ENCODE measurements at regions not wholly inside any gene's neighbourhood (a gene's known extent, or its start where the extent isn't known, plus 50 kb on each side); places are given as distances from the start of the nearest gene placed in this dataset.

DNA sequence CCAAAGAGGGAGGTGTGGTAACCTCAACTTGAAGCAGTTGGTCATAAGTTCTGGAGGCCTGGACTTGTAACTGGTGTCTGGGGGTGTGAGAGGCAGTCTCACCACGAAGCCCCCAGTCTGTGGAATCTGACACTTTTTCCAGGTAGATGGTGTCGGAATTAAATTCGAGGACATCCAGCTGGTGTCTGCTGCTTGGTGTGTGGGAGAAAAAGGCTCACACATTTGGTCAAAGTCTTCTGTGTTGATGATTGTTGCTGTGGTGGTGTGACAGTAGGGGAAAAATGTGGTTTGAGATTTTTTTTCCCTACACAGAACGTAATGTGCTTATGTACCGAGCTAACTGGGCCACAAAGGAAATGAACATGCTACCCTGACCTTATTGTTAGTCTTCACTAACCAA, 251.9 kb downstream of the MAT2B start:
- no peaks in the 10 kb centered on the region for H3K9me3 ChIP-seq (ENCODE audit: control insufficient read depth in 2 of 2, insufficient read depth in 1 of 2, low read depth in 1 of 2, low read length in 1 of 2)
- H3K36me3 ChIP-seq (ENCODE audit: control insufficient read depth in 2 of 2, insufficient read depth in 2 of 2, low read length in 1 of 2) = no peaks in the 10 kb centered on the region
- no peaks in the 10 kb centered on the region for H3K27me3 ChIP-seq (ENCODE audit: control insufficient read depth in 1 of 2, insufficient read depth in 2 of 2, low read length in 2 of 2)
- no peaks in the 10 kb centered on the region for H3K4me1 ChIP-seq (ENCODE audit: control insufficient read depth in 2 of 2, insufficient read depth in 2 of 2, low read length in 1 of 2)
- H3K4me3 ChIP-seq (ENCODE audit: low read depth in 1 of 2, low read length in 2 of 2) = no peak overlapping the region
- 67 to 72% methylated on average over 5 of the region's 5 CpGs for WGBS, 2 donors
- no peak overlapping the region for H3K27ac ChIP-seq (ENCODE audit: low read depth in 2 of 2, low read length in 1 of 2)

DNA sequence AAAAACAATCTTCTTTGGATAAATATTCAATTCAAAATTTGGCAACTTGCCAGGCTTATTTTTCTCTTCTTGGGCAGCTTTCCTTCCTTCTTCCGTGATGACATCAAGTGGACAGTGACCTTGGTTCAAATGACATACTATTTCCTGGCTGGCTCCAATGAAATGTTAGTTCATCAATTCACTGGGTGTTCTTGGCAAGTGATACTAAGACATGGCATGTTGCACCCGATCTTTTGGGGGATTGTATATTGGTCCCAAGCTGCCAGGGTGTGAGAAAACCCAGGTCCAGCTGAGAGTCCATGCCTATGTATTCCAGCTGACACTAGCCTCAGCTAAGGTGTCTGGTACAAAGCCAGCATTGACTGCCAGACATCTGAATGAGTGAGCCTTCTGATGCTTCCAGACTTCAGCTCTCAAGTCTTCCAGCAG, 252.9 kb downstream of the MAT2B start:
- WGBS, 2 donors = 49 to 66% methylated on average over 2 of the region's 2 CpGs

GRCh38 chr5:163759000-163759704, 253.7 kb downstream of the MAT2B start:
- WGBS, 2 donors = 75 to 78% methylated on average over 4 of the region's 4 CpGs
- Histone ChIP-seq H3K36me3 (ENCODE audit: control insufficient read depth in 2 of 2, insufficient read depth in 2 of 2, low read length in 1 of 2) (no peaks in the 10 kb centered on the region), H3K4me3 (ENCODE audit: low read depth in 1 of 2, low read length in 2 of 2) (no peak overlapping the region), H3K27me3 (ENCODE audit: control insufficient read depth in 1 of 2, insufficient read depth in 2 of 2, low read length in 2 of 2) (no peaks in the 10 kb centered on the region), H3K27ac (ENCODE audit: low read depth in 2 of 2, low read length in 1 of 2) (no peak overlapping the region), H3K9me3 (ENCODE audit: control insufficient read depth in 2 of 2, insufficient read depth in 1 of 2, low read depth in 1 of 2, low read length in 1 of 2) (no peaks in the 10 kb centered on the region), H3K4me1 (ENCODE audit: control insufficient read depth in 2 of 2, insufficient read depth in 2 of 2, low read length in 1 of 2) (no peaks in the 10 kb centered on the region)

More for the DNA sequence above, 252.9 kb downstream of the MAT2B start:
- H3K27me3 ChIP-seq (ENCODE audit: control insufficient read depth in 1 of 2, insufficient read depth in 2 of 2, low read length in 2 of 2) = no peaks in the 10 kb centered on the region
- no peak overlapping the region for H3K4me3 ChIP-seq (ENCODE audit: low read depth in 1 of 2, low read length in 2 of 2)
- H3K27ac ChIP-seq (ENCODE audit: low read depth in 2 of 2, low read length in 1 of 2) = no peak overlapping the region
- H3K4me1 ChIP-seq (ENCODE audit: control insufficient read depth in 2 of 2, insufficient read depth in 2 of 2, low read length in 1 of 2) = no peaks in the 10 kb centered on the region
- H3K36me3 ChIP-seq (ENCODE audit: control insufficient read depth in 2 of 2, insufficient read depth in 2 of 2, low read length in 1 of 2) = no peaks in the 10 kb centered on the region
- no peaks in the 10 kb centered on the region for H3K9me3 ChIP-seq (ENCODE audit: control insufficient read depth in 2 of 2, insufficient read depth in 1 of 2, low read depth in 1 of 2, low read length in 1 of 2)

DNA sequence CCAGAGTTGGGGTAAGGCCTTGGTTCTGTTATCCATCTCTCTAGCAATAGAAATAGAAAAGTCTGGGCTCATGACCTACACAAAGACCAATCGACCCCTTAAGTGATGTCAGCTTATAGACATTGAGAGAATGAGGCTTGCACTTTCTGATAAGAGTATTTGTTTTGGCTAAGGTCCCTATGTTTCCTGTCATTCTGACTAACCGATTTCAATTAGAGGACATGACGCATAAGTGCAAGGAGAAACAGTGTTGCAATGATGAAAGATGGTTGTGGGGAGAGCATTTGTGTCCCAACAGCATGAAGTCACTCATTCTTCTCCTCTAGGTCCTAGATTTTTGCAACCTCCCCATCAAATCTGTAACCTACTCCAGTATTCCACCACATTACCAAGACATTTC, 255.1 kb downstream of the MAT2B start:
- Histone ChIP-seq H3K27me3 (ENCODE audit: control insufficient read depth in 1 of 2, insufficient read depth in 2 of 2, low read length in 2 of 2) (no peaks in the 10 kb centered on the region), H3K27ac (ENCODE audit: low read depth in 2 of 2, low read length in 1 of 2) (no peak overlapping the region), H3K9me3 (ENCODE audit: control insufficient read depth in 2 of 2, insufficient read depth in 1 of 2, low read depth in 1 of 2, low read length in 1 of 2) (no peaks in the 10 kb centered on the region), H3K36me3 (ENCODE audit: control insufficient read depth in 2 of 2, insufficient read depth in 2 of 2, low read length in 1 of 2) (no peaks in the 10 kb centered on the region), H3K4me1 (ENCODE audit: control insufficient read depth in 2 of 2, insufficient read depth in 2 of 2, low read length in 1 of 2) (no peaks in the 10 kb centered on the region), H3K4me3 (ENCODE audit: low read depth in 1 of 2, low read length in 2 of 2) (no peak overlapping the region)
- 36 to 42% methylated on average over 3 of the region's 3 CpGs for WGBS, 2 donors

DNA sequence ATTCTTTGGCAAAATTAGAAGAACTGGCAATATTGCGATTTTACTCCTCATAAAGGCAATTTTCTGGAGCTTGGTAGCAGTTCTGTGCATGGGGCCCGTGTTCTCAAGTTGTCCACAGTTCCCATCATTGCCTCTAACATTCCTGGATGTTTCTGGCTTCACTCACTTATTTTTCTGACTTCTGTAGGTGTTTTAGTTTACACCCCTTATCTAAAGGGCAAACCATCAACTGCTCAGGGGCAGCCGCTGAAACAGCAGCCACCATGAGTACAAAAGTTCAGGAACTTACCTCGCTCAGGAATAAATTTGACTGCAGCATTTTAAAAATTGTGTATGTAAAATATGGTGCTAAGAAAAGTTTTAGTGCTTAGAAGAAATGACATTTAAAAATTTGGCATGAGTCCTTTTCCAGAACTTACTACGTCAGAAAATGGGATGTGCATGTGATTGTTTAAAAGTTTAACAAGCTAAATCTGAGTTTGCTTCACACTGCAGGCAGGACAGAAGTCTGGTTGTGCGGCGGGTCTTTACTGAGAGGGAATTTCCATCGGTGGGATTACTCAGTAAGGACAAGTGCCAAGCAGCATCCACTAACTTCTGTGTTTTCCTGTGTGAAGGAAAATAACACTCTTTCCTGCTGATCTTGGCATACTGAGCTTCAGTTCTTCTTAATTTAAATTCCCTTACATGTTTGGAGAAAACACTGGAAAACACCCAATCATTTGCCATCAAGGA, 261.7 kb downstream of the MAT2B start:
- Histone ChIP-seq H3K4me3 (ENCODE audit: low read depth in 1 of 2, low read length in 2 of 2) (no peak overlapping the region), H3K9me3 (ENCODE audit: control insufficient read depth in 2 of 2, insufficient read depth in 1 of 2, low read depth in 1 of 2, low read length in 1 of 2) (no peaks in the 10 kb centered on the region), H3K36me3 (ENCODE audit: control insufficient read depth in 2 of 2, insufficient read depth in 2 of 2, low read length in 1 of 2) (no peaks in the 10 kb centered on the region), H3K27ac (ENCODE audit: low read depth in 2 of 2, low read length in 1 of 2) (no peak overlapping the region), H3K27me3 (ENCODE audit: control insufficient read depth in 1 of 2, insufficient read depth in 2 of 2, low read length in 2 of 2) (no peaks in the 10 kb centered on the region), H3K4me1 (ENCODE audit: control insufficient read depth in 2 of 2, insufficient read depth in 2 of 2, low read length in 1 of 2) (no peaks in the 10 kb centered on the region)
- 68% methylated on average over 8 of the region's 8 CpGs for WGBS, 2 donors

DNA sequence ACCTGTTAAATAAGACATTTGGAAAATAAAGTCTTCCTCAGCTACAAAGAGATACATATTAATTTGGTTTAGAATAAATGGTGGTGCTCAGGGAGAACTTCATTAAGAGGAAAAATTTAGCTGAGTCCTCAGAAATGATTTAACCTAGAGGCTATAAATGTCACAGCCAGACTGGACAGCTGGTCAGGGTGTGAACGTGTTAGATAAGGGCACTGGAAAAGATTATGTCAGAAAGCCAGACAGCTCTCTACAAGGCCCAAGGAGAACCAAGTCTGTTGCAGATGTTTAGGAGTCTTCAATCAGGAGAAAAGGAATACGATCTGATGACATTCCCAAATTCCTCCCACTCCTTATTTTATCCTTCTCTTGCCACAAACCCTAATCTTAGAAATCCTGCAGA, 265.2 kb downstream of the MAT2B start:
- no peaks in the 10 kb centered on the region for H3K36me3 ChIP-seq (ENCODE audit: control insufficient read depth in 2 of 2, insufficient read depth in 2 of 2, low read length in 1 of 2)
- no peak overlapping the region for H3K4me3 ChIP-seq (ENCODE audit: low read depth in 1 of 2, low read length in 2 of 2)
- WGBS, 2 donors = 50 to 58% methylated on average over 2 of the region's 2 CpGs
- no peaks in the 10 kb centered on the region for H3K27me3 ChIP-seq (ENCODE audit: control insufficient read depth in 1 of 2, insufficient read depth in 2 of 2, low read length in 2 of 2)
- no peaks in the 10 kb centered on the region for H3K4me1 ChIP-seq (ENCODE audit: control insufficient read depth in 2 of 2, insufficient read depth in 2 of 2, low read length in 1 of 2)
- peaks cover 0 to 3% of the 10 kb centered on the region in 2 donors for H3K9me3 ChIP-seq (ENCODE audit: control insufficient read depth in 2 of 2, insufficient read depth in 1 of 2, low read depth in 1 of 2, low read length in 1 of 2)
- no peak overlapping the region for H3K27ac ChIP-seq (ENCODE audit: low read depth in 2 of 2, low read length in 1 of 2)

- no peaks in the 10 kb centered on the region for H3K4me1 ChIP-seq (ENCODE audit: control insufficient read depth in 2 of 2, insufficient read depth in 2 of 2, low read length in 1 of 2)
- 76 to 84% methylated on average over 1 of the region's 1 CpG for WGBS, 2 donors
- peaks cover 0 to 3% of the 10 kb centered on the region in 2 donors for H3K9me3 ChIP-seq (ENCODE audit: control insufficient read depth in 2 of 2, insufficient read depth in 1 of 2, low read depth in 1 of 2, low read length in 1 of 2)
- no peak overlapping the region for H3K4me3 ChIP-seq (ENCODE audit: low read depth in 1 of 2, low read length in 2 of 2)
- no peaks in the 10 kb centered on the region for H3K36me3 ChIP-seq (ENCODE audit: control insufficient read depth in 2 of 2, insufficient read depth in 2 of 2, low read length in 1 of 2)
- no peaks in the 10 kb centered on the region for H3K27me3 ChIP-seq (ENCODE audit: control insufficient read depth in 1 of 2, insufficient read depth in 2 of 2, low read length in 2 of 2)
- H3K27ac ChIP-seq (ENCODE audit: low read depth in 2 of 2, low read length in 1 of 2) = no peak overlapping the region
These were observed 266.8 kb downstream of the MAT2B start for GRCh38 chr5:163772241-163772640.

GRCh38 chr5:163772644-163773043, 267.2 kb downstream of the MAT2B start:
- H3K9me3 ChIP-seq (ENCODE audit: control insufficient read depth in 2 of 2, insufficient read depth in 1 of 2, low read depth in 1 of 2, low read length in 1 of 2) = peaks cover 0 to 3% of the 10 kb centered on the region in 2 donors
- H3K27ac ChIP-seq (ENCODE audit: low read depth in 2 of 2, low read length in 1 of 2) = no peak overlapping the region
- H3K27me3 ChIP-seq (ENCODE audit: control insufficient read depth in 1 of 2, insufficient read depth in 2 of 2, low read length in 2 of 2) = no peaks in the 10 kb centered on the region
- 82 to 85% methylated on average over 2 of the region's 2 CpGs for WGBS, 2 donors
- no peaks in the 10 kb centered on the region for H3K4me1 ChIP-seq (ENCODE audit: control insufficient read depth in 2 of 2, insufficient read depth in 2 of 2, low read length in 1 of 2)
- no peaks in the 10 kb centered on the region for H3K36me3 ChIP-seq (ENCODE audit: control insufficient read depth in 2 of 2, insufficient read depth in 2 of 2, low read length in 1 of 2)
- H3K4me3 ChIP-seq (ENCODE audit: low read depth in 1 of 2, low read length in 2 of 2) = no peak overlapping the region

DNA sequence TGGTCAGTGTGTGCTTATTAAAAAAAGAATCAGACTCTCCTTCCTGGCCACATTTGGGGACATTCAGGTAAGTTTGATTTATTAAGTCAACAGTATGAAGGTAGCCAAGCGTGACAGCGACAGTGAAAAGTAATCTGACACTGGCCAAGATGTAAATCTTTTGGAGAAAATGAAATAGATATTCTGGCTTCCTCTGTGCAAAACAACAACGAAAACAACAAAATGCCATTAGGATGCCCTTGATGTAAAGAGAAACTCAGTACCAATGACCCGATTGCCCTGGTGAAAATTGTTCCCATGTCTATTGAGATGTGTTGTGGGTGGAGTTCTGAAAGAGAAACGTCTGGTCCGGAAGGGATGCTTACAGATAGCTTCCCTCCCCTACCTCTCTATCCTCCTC, 267.8 kb downstream of the MAT2B start:
- Histone ChIP-seq H3K4me3 (ENCODE audit: low read depth in 1 of 2, low read length in 2 of 2) (no peak overlapping the region), H3K36me3 (ENCODE audit: control insufficient read depth in 2 of 2, insufficient read depth in 2 of 2, low read length in 1 of 2) (no peaks in the 10 kb centered on the region), H3K27ac (ENCODE audit: low read depth in 2 of 2, low read length in 1 of 2) (no peak overlapping the region), H3K4me1 (ENCODE audit: control insufficient read depth in 2 of 2, insufficient read depth in 2 of 2, low read length in 1 of 2) (no peaks in the 10 kb centered on the region), H3K27me3 (ENCODE audit: control insufficient read depth in 1 of 2, insufficient read depth in 2 of 2, low read length in 2 of 2) (no peaks in the 10 kb centered on the region), H3K9me3 (ENCODE audit: control insufficient read depth in 2 of 2, insufficient read depth in 1 of 2, low read depth in 1 of 2, low read length in 1 of 2) (peaks cover 0 to 3% of the 10 kb centered on the region in 2 donors)
- 73 to 80% methylated on average over 6 of the region's 6 CpGs for WGBS, 2 donors

GRCh38 chr5:163789870-163790269, 284.5 kb downstream of the MAT2B start:
- Histone ChIP-seq H3K27me3 (ENCODE audit: control insufficient read depth in 1 of 2, insufficient read depth in 2 of 2, low read length in 2 of 2) (no peaks in the 10 kb centered on the region), H3K27ac (ENCODE audit: low read depth in 2 of 2, low read length in 1 of 2) (no peak overlapping the region), H3K9me3 (ENCODE audit: control insufficient read depth in 2 of 2, insufficient read depth in 1 of 2, low read depth in 1 of 2, low read length in 1 of 2) (no peaks in the 10 kb centered on the region), H3K4me3 (ENCODE audit: low read depth in 1 of 2, low read length in 2 of 2) (no peak overlapping the region), H3K4me1 (ENCODE audit: control insufficient read depth in 2 of 2, insufficient read depth in 2 of 2, low read length in 1 of 2) (no peaks in the 10 kb centered on the region), H3K36me3 (ENCODE audit: control insufficient read depth in 2 of 2, insufficient read depth in 2 of 2, low read length in 1 of 2) (no peaks in the 10 kb centered on the region)
- 58 to 67% methylated on average over 3 of the region's 3 CpGs for WGBS, 2 donors
